ENCODE measurements at regions not wholly inside any gene's neighbourhood (a gene's known extent, or its start where the extent isn't known, plus 50 kb on each side); places are given as distances from the start of the nearest gene placed in this dataset.

GRCh38 chr4:23001478-23001877 lies 308.7 kb downstream of the GBA3 start:
- Histone ChIP-seq H3K36me3 (no peaks in the 10 kb centered on the region), H3K27me3 (no peaks in the 10 kb centered on the region), H3K27ac (replicated peaks in 1 of 4) (no peak overlapping the region), H3K9me3 (no peaks in the 10 kb centered on the region), H3K4me1 (no peaks in the 10 kb centered on the region), H3K4me3 (no peak overlapping the region)
- intact Hi-C loops (cut with DNase I), result no loop called here
- TF ChIP-seq POLR2AphosphoS5 (IDR thresholded peaks at IDR 0.05), result no peak
- TF ChIP-seq CTCF (IDR thresholded peaks at IDR 0.05), result no peak
- TF ChIP-seq POLR2A (IDR thresholded peaks at IDR 0.05; ENCODE audit: low read depth), result no peak
- TF ChIP-seq EP300 (IDR thresholded peaks at IDR 0.05), result no peak
- no peak for DNase-seq (ENCODE audit: extremely low spot score)
- WGBS, result 86% methylated on average over 2 of the region's 2 CpGs

- Histone ChIP-seq H3K36me3 (no peaks in the 10 kb centered on the region), H3K4me3 (no peak overlapping the region), H3K9me3 (no peaks in the 10 kb centered on the region), H3K27me3 (no peaks in the 10 kb centered on the region), H3K4me1 (no peaks in the 10 kb centered on the region), H3K27ac (replicated peaks in 1 of 4) (no peak overlapping the region)
- intact Hi-C loops (cut with DNase I), result no loop called here
- no peak for DNase-seq (ENCODE audit: extremely low spot score)
- 73% methylated on average over 2 of the region's 2 CpGs for WGBS
- TF ChIP-seq CTCF (IDR thresholded peaks at IDR 0.05) (no peak), EP300 (IDR thresholded peaks at IDR 0.05) (no peak), POLR2AphosphoS5 (IDR thresholded peaks at IDR 0.05) (no peak), POLR2A (IDR thresholded peaks at IDR 0.05; ENCODE audit: low read depth) (no peak)
These were observed 306.7 kb downstream of the GBA3 start for GRCh38 chr4:22999419-22999818.

- 87% methylated on average over 12 of the region's 12 CpGs for WGBS
- intact Hi-C loops (cut with DNase I), result no loop called here
- no peaks in the 10 kb centered on the region for H3K27me3 ChIP-seq
- H3K4me3 ChIP-seq, result no peak overlapping the region
- no peaks in the 10 kb centered on the region for H3K36me3 ChIP-seq
- no peak for DNase-seq (ENCODE audit: extremely low spot score)
- H3K9me3 ChIP-seq, result no peaks in the 10 kb centered on the region
- H3K4me1 ChIP-seq, result no peaks in the 10 kb centered on the region
- TF ChIP-seq POLR2A (IDR thresholded peaks at IDR 0.05; ENCODE audit: low read depth) (no peak), CTCF (IDR thresholded peaks at IDR 0.05) (no peak), POLR2AphosphoS5 (IDR thresholded peaks at IDR 0.05) (no peak), EP300 (IDR thresholded peaks at IDR 0.05) (no peak)
- H3K27ac ChIP-seq (replicated peaks in 1 of 4), result no peak overlapping the region
These were observed 304.9 kb downstream of the GBA3 start for GRCh38 chr4:22997358-22998224.

- DNase-seq (ENCODE audit: extremely low spot score), result no peak
- Histone ChIP-seq H3K27me3 (no peaks in the 10 kb centered on the region), H3K4me1 (peaks cover 0 to 16% (median 3%) of the 10 kb centered on the region in 4 donors), H3K9me3 (no peaks in the 10 kb centered on the region), H3K36me3 (no peaks in the 10 kb centered on the region), H3K27ac (replicated peaks in 1 of 4) (no peak overlapping the region), H3K4me3 (no peak overlapping the region)
- no peak for TF ChIP-seq POLR2A (IDR thresholded peaks at IDR 0.05; ENCODE audit: low read depth)
- no peak for TF ChIP-seq CTCF (IDR thresholded peaks at IDR 0.05)
- TF ChIP-seq POLR2AphosphoS5 (IDR thresholded peaks at IDR 0.05), result no peak
- no peak for TF ChIP-seq EP300 (IDR thresholded peaks at IDR 0.05)
- 43% methylated on average over 1 of the region's 1 CpG for WGBS
- intact Hi-C loops (cut with DNase I), result no loop called here
These were observed 298.8 kb downstream of the GBA3 start for GRCh38 chr4:22991576-22991975.

Data from esophagus muscularis mucosa (tissue), 4 donors.